HG03135 (cell line): ENCODE measurements at regions not wholly inside any gene's neighbourhood (a gene's known extent, or its start where the extent isn't known, plus 50 kb on each side); places are given as distances from the start of the nearest gene placed in this dataset.
"Not testable (repeated sequence)": the region's sequence is repeated elsewhere in the genome, so short reads cannot be mapped to it uniquely, and the experiment has no call there.

ENCODE experiments used
- ATAC-seq: cut with Tn5 transposase; IDR thresholded peaks from one replicate; pipeline ENCODE4 v1.9.1; 2021; ENCODE audit warnings: mild to moderate bottlenecking, moderate library complexity; ENCODE audit not compliant: unreplicated experiment

- no peak for ATAC-seq
Measured at GRCh38 chr14:97946641-97947040, 1149.5 kb downstream of the VRK1 start.

GRCh38 chr14:97948841-97949240 is 1151.7 kb downstream of the VRK1 start:
- ATAC-seq: no peak

- no peak for ATAC-seq
Measured at GRCh38 chr14:97956581-97957340, 1159.6 kb downstream of the VRK1 start.

- ATAC-seq: no peak
Measured at GRCh38 chr14:97959251-97959650, 1162.1 kb downstream of the VRK1 start.

GRCh38 chr14:97960436-97960835 is 1163.3 kb downstream of the VRK1 start:
- ATAC-seq: no peak

- ATAC-seq: no peak
Measured at GRCh38 chr14:97970222-97970621, 1173.0 kb downstream of the VRK1 start.

- no peak for ATAC-seq
Measured at GRCh38 chr14:97975216-97975615, 1178.0 kb downstream of the VRK1 start.

GRCh38 chr14:97975962-97976361 is 1178.8 kb downstream of the VRK1 start:
- no peak for ATAC-seq

GRCh38 chr14:97976861-97977260 is 1179.7 kb downstream of the VRK1 start:
- ATAC-seq: no peak

- no peak for ATAC-seq
Measured at GRCh38 chr14:97977651-97978261, 1180.6 kb downstream of the VRK1 start.

GRCh38 chr14:97978341-97978740 is 1181.2 kb downstream of the VRK1 start:
- no peak for ATAC-seq

GRCh38 chr14:97993508-97994019 is 1196.4 kb downstream of the VRK1 start:
- no peak for ATAC-seq

GRCh38 chr14:97994020-97994531 is 1196.9 kb downstream of the VRK1 start:
- no peak for ATAC-seq

- no peak for ATAC-seq
Measured at GRCh38 chr14:97995038-97995437, 1197.9 kb downstream of the VRK1 start.

- ATAC-seq: no peak
Measured at GRCh38 chr14:97995531-97995930, 1198.3 kb downstream of the VRK1 start.

- no peak for ATAC-seq
Measured at GRCh38 chr14:98006008-98006407, 1208.8 kb downstream of the VRK1 start.

GRCh38 chr14:98008381-98009113 is 1211.4 kb downstream of the VRK1 start:
- ATAC-seq: no peak

- ATAC-seq: not testable (repeated sequence)
Measured at GRCh38 chr14:98009177-98009576, 1212.0 kb downstream of the VRK1 start.

GRCh38 chr14:98010784-98011183 is 1213.6 kb downstream of the VRK1 start:
- no peak for ATAC-seq

GRCh38 chr14:98014851-98015615 is 1217.9 kb downstream of the VRK1 start:
- ATAC-seq: no peak

GRCh38 chr14:98015921-98016320 is 1218.7 kb downstream of the VRK1 start:
- no peak for ATAC-seq
